SK-N-SH (cell line): ENCODE measurements at regions not wholly inside any gene's neighbourhood (a gene's known extent, or its start where the extent isn't known, plus 50 kb on each side); places are given as distances from the start of the nearest gene placed in this dataset.
A peak's percentile ranks its signal among the peaks of the same experiment; 100 is the strongest.

ENCODE experiments used
- CTCF ChIA-PET: fragments of 300-600, 350-600 bp; formaldehyde crosslinking; extraction: SDS; loops from one replicate; lab custom pipeline; 2021; lab: Yijun Ruan, JAX
- POLR2A ChIA-PET: fragments of 350-600 bp; sonication (Branson Sonifier 250); formaldehyde crosslinking; extraction: SDS; loops from one replicate; lab custom pipeline; 2020; ENCODE audit warnings: antibody characterized with exemption, inconsistent platforms; lab: Yijun Ruan, JAX
- DNase-seq: peaks from one replicate; pipeline ENCODE4 v3.0.0; 2012
- H2AFZ ChIP-seq: fragments of 200-600 bp; sonication (generic); 2 replicates; pipeline ENCODE4 v1.8.1; 2016; ENCODE audit warnings: antibody characterized with exemption, mild to moderate bottlenecking, low read depth
- H3F3A ChIP-seq: fragments of 200-600 bp; sonication (generic); replicated peaks from 2 replicates; pipeline ENCODE3; 2016; ENCODE audit warnings: antibody characterized with exemption, mild to moderate bottlenecking; ENCODE audit not compliant: insufficient read depth
- H3K27ac ChIP-seq, 2 experiments: fragments of 200-500 bp in 1 of 2; fragments of 200-600 bp in 1 of 2; sonication (Bioruptor generic) in 1 of 2; sonication (generic), shearing (Covaris generic) in 1 of 2; 2 replicates each; pipeline versions ENCODE4 v1.5.1 to v1.6.1; 2014 to 2016; ENCODE audit warnings: low read depth in 2 of 2, inconsistent platforms in 1 of 2, low read length in 1 of 2, mild to moderate bottlenecking in 1 of 2, mixed read lengths in 1 of 2
- H3K27me3 ChIP-seq: fragments of 200-600 bp; sonication (generic), shearing (Covaris generic); 2 replicates; pipeline ENCODE4 v1.6.1; 2016; ENCODE audit warnings: mixed run types; ENCODE audit not compliant: insufficient read depth
- H3K36me3 ChIP-seq, 2 experiments: fragments of 200-500 bp in 1 of 2; fragments of 200-600 bp in 1 of 2; sonication (Bioruptor generic) in 1 of 2; sonication (generic) in 1 of 2; replicated peaks in 1 of 2; 2 replicates each; pipeline versions ENCODE3 to v1.5.1; 2014 to 2016; ENCODE audit warnings: low read length in 1 of 2, mild to moderate bottlenecking in 1 of 2; ENCODE audit not compliant: insufficient read depth in 2 of 2, control insufficient read depth in 1 of 2
- H3K4me1 ChIP-seq, 2 experiments: fragments of 200-500 bp in 1 of 2; fragments of 200-600 bp in 1 of 2; sonication (Bioruptor generic) in 1 of 2; sonication (generic), shearing (Covaris generic) in 1 of 2; 2 replicates each; pipeline versions ENCODE4 v1.5.1 to v1.6.1; 2014 to 2016; ENCODE audit warnings: low read depth in 1 of 2, low read length in 1 of 2, mixed run types in 1 of 2; ENCODE audit not compliant: insufficient read depth in 2 of 2, control insufficient read depth in 1 of 2
- H3K4me2 ChIP-seq: fragments of 200-600 bp; sonication (generic), shearing (Covaris generic); 2 replicates; pipeline ENCODE4 v1.6.1; 2017; ENCODE audit warnings: mixed run types
- H3K4me3 ChIP-seq, 2 experiments: fragments of 200-500 bp in 1 of 2; fragments of 200-600 bp in 1 of 2; sonication (Bioruptor generic) in 1 of 2; sonication (generic), shearing (Covaris generic) in 1 of 2; 2 replicates each; pipeline versions ENCODE4 v1.5.1 to v1.8.1; 2014 to 2016; ENCODE audit warnings: low read depth in 2 of 2, inconsistent platforms in 1 of 2, low read length in 1 of 2, mild to moderate bottlenecking in 1 of 2, mixed read lengths in 1 of 2, moderate library complexity in 1 of 2
- H3K79me2 ChIP-seq: fragments of 200-600 bp; sonication (generic); 2 replicates; pipeline ENCODE4 v1.8.1; 2017; ENCODE audit warnings: mild to moderate bottlenecking; ENCODE audit not compliant: insufficient read depth
- H3K9ac ChIP-seq: fragments of 200-600 bp; sonication (generic); 2 replicates; pipeline ENCODE4 v1.6.1; 2017; ENCODE audit warnings: mixed run types
- H3K9me2 ChIP-seq: fragments of 200-600 bp; sonication (generic); 2 replicates; pipeline ENCODE4 v1.6.1; 2017; ENCODE audit warnings: mixed run types
- H3K9me3 ChIP-seq: fragments of 200-600 bp; sonication (generic); 2 replicates; pipeline ENCODE4 v1.6.1; 2017; ENCODE audit warnings: mixed run types, mild to moderate bottlenecking, moderate library complexity
- H4K20me1 ChIP-seq: fragments of 200-600 bp; sonication (generic); 2 replicates; pipeline ENCODE4 v1.6.1; 2017; ENCODE audit warnings: mild to moderate bottlenecking, mixed run types; ENCODE audit not compliant: insufficient read depth
- EP300 ChIP-seq, 2 experiments: IDR thresholded peaks; 2 replicates each; pipeline versions ENCODE4 v1.4.0 to v1.6.1; 2012; ENCODE audit warnings: borderline replicate concordance in 1 of 2, low read depth in 1 of 2, low read length in 1 of 2
- EZH2phosphoT487 ChIP-seq: fragments of 200-600 bp; sonication (generic); IDR thresholded peaks from 2 replicates; pipeline ENCODE4 v1.6.1; 2017; ENCODE audit warnings: low read depth, mixed run types, mild to moderate bottlenecking, antibody characterized with exemption, moderate library complexity, borderline replicate concordance
- GABPA ChIP-seq: IDR thresholded peaks from 2 replicates; pipeline ENCODE4 v1.4.0; 2012; ENCODE audit warnings: low read depth, mild to moderate bottlenecking
- GATA2 ChIP-seq: sonication (generic); formaldehyde crosslinking; IDR thresholded peaks from 2 replicates; pipeline ENCODE4 v1.5.0; 2020; ENCODE audit warnings: mild to moderate bottlenecking, missing genetic modification reagents
- JUND ChIP-seq: IDR thresholded peaks from 2 replicates; pipeline ENCODE4 v1.4.0; 2012
- MXI1 ChIP-seq: IDR thresholded peaks from 2 replicates; pipeline ENCODE4 v1.6.1; 2012; ENCODE audit warnings: mild to moderate bottlenecking, low read depth, low read length, improper control_type of control experiment
- POLR2AphosphoS5 ChIP-seq: IDR thresholded peaks from 2 replicates; pipeline ENCODE4 v1.6.1; 2012; ENCODE audit warnings: low read depth, low read length
- RAD21 ChIP-seq: IDR thresholded peaks from 2 replicates; pipeline ENCODE4 v1.6.1; 2012; ENCODE audit warnings: mild to moderate bottlenecking, low read length
- RCOR1 ChIP-seq: fragments of 150-350 bp; IDR thresholded peaks from 2 replicates; pipeline ENCODE4 v1.6.1; 2017; ENCODE audit warnings: antibody characterized with exemption, low read length
- RFX5 ChIP-seq: IDR thresholded peaks from 2 replicates; pipeline ENCODE4 v1.6.1; 2012; ENCODE audit warnings: mild to moderate bottlenecking, improper control_type of control experiment, low read length
- SIN3A ChIP-seq: IDR thresholded peaks from 2 replicates; pipeline ENCODE4 v1.6.1; 2012; ENCODE audit warnings: low read depth, mild to moderate bottlenecking, low read length, moderate library complexity, borderline replicate concordance
- SMC3 ChIP-seq: IDR thresholded peaks from 2 replicates; pipeline ENCODE4 v1.6.1; 2012; ENCODE audit warnings: low read depth, low read length, improper control_type of control experiment
- TAF1 ChIP-seq: IDR thresholded peaks from 2 replicates; pipeline ENCODE4 v1.6.1; 2012; ENCODE audit warnings: low read depth, mild to moderate bottlenecking, low read length, moderate library complexity, borderline replicate concordance
- TEAD4 ChIP-seq: IDR thresholded peaks from 2 replicates; pipeline ENCODE4 v1.4.0; 2012; ENCODE audit warnings: mild to moderate bottlenecking, borderline replicate concordance; ENCODE audit not compliant: insufficient read depth
- YY1 ChIP-seq: IDR thresholded peaks from 2 replicates; pipeline ENCODE4 v1.4.0; 2012; ENCODE audit warnings: low read depth, mild to moderate bottlenecking
- WGBS: methylation state at CpG from one replicate; pipeline ENCODE4 v1.1.6; 2017; ENCODE audit warnings: low lambda C conversion rate; 5-methylcytosine and 5-hydroxymethylcytosine counted together
- TF ChIP-seq, protein P1 (sequence below): fragments of 150-350 bp; IDR thresholded peaks from 2 replicates; pipeline ENCODE4 v1.6.1; 2016; ENCODE audit warnings: mild to moderate bottlenecking, low read depth, low read length
- TF ChIP-seq, protein P2 (sequence below): IDR thresholded peaks from 2 replicates; pipeline ENCODE4 v1.4.0; 2012; ENCODE audit warnings: low read depth, borderline replicate concordance
- TF ChIP-seq, protein P3 (sequence below): IDR thresholded peaks from 2 replicates; pipeline ENCODE4; 2012
- TF ChIP-seq, protein P4 (sequence below): fragments of 200-600 bp; sonication (generic); IDR thresholded peaks from 2 replicates; pipeline ENCODE4 v1.6.1; 2017; ENCODE audit warnings: antibody characterized with exemption, mild to moderate bottlenecking, moderate library complexity

DNA sequence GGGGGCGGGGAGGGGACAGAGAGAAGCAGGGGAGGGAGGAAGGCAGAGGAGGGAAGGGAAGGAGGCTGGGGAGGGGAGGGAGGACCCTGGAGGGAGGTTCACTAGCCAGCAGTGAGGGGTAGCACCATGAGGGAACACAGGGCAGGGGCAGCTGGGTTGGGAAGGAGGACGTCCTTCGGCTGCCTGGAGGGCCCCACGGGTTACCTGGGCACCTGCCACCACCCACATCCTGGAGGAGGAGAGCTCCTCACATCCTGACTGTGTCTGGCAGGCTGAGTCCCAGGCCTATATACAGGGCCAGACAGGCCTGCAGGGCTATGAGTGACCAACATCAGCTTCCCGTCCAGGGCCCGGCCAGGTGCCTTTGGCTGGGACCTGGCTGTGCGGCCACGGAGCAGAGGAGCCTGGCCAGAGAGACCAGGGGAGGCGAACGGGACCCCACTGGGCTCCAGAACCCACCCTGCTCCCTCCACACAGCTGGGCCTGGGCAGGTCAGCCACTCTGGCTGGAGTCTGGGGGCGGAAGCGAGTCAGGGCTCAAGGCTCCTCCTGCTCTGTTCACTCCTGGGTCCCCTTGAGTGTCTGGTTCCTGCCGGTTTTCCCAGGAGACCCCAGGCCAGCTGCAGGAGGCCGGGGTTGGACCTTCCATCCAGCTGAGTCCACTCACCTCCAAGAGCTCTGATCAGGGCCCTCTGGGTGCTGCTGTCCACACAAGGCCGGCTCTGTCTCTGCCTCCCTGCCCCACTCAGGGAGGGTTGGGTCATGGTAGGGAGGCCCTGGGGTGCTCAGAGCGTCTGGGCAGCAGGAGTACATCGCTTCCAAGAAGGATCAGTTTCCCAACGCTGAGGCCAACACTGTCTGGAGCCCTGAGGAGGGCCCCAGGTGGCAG is 677.7 kb downstream of the BRD1 start:
- POLR2A ChIA-PET, result no interaction called here
- WGBS, result 18% methylated on average over 2 of the region's 18 CpGs
- Histone ChIP-seq H3K4me3 (no peak overlapping the region), H3K9me3 (no peaks in the 10 kb centered on the region), H2AFZ (no peak overlapping the region), H3K36me3 (no peaks in the 10 kb centered on the region), H3K4me1 (peaks cover 0 to 46% of the 10 kb centered on the region in 2 experiments; a peak in 1 of 4 replicates), H3K9me2 (no peaks in the 10 kb centered on the region), H3K27me3 (no peaks in the 10 kb centered on the region), H3K9ac (no peak overlapping the region), H3K4me2 (no peak overlapping the region), H4K20me1 (no peaks in the 10 kb centered on the region), H3K27ac (peak overlapping the region in 1 of 2 experiments; percentile 87; a peak in 2 of 4 replicates), H3F3A (no peaks in the 10 kb centered on the region), H3K79me2 (no peaks in the 10 kb centered on the region)
- no peak for DNase-seq
- TF ChIP-seq GABPA, result no peak
- CTCF ChIA-PET, result interaction anchor here (0.6 to 1.3 kb wide), 5 partner anchors 65 to 168 kb away, joined by 3 to 5 read pairs (median 3); no protein-coding TSS in a partner anchor

DNA sequence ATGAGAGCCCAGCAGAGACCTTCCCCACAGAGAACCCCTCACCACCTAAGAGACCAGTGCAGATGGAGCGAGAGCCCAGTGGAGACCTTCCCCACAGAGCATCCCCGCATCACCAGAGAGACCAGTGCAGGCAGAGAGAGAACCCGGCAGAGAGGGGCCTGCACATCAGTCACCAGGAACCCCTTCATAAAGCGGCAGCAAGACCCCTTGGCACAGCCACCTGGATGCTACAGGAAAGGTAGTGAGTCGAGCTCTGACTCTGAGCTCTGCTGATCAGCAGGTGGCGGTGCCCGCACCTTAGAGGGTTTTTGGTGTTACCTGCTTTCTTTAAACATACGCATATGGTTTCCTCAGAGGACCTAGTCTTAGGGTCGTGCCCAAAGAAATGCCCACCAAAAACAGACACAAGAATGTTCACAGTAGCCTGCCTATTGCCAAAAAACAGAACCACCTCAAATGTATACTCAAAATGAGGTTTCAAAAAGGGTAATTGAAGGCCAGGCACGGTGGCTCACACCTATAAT is 678.7 kb downstream of the BRD1 start:
- H3K9me3 ChIP-seq, result no peaks in the 10 kb centered on the region
- TF ChIP-seq, protein P1, sequence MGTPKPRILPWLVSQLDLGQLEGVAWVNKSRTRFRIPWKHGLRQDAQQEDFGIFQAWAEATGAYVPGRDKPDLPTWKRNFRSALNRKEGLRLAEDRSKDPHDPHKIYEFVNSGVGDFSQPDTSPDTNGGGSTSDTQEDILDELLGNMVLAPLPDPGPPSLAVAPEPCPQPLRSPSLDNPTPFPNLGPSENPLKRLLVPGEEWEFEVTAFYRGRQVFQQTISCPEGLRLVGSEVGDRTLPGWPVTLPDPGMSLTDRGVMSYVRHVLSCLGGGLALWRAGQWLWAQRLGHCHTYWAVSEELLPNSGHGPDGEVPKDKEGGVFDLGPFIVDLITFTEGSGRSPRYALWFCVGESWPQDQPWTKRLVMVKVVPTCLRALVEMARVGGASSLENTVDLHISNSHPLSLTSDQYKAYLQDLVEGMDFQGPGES, result no peak
- TF ChIP-seq, protein P2, sequence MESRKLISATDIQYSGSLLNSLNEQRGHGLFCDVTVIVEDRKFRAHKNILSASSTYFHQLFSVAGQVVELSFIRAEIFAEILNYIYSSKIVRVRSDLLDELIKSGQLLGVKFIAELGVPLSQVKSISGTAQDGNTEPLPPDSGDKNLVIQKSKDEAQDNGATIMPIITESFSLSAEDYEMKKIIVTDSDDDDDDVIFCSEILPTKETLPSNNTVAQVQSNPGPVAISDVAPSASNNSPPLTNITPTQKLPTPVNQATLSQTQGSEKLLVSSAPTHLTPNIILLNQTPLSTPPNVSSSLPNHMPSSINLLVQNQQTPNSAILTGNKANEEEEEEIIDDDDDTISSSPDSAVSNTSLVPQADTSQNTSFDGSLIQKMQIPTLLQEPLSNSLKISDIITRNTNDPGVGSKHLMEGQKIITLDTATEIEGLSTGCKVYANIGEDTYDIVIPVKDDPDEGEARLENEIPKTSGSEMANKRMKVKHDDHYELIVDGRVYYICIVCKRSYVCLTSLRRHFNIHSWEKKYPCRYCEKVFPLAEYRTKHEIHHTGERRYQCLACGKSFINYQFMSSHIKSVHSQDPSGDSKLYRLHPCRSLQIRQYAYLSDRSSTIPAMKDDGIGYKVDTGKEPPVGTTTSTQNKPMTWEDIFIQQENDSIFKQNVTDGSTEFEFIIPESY, result no peak
- TF ChIP-seq RAD21, result no peak
- no peak for TF ChIP-seq MXI1
- TF ChIP-seq, protein P3, sequence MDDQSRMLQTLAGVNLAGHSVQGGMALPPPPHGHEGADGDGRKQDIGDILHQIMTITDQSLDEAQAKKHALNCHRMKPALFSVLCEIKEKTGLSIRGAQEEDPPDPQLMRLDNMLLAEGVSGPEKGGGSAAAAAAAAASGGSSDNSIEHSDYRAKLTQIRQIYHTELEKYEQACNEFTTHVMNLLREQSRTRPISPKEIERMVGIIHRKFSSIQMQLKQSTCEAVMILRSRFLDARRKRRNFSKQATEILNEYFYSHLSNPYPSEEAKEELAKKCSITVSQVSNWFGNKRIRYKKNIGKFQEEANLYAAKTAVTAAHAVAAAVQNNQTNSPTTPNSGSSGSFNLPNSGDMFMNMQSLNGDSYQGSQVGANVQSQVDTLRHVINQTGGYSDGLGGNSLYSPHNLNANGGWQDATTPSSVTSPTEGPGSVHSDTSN, result no peak
- no peak for TF ChIP-seq RFX5
- no peak for TF ChIP-seq RCOR1
- TF ChIP-seq YY1, result no peak
- TF ChIP-seq TAF1, result no peak
- no peak for TF ChIP-seq EZH2phosphoT487
- no peak for TF ChIP-seq SMC3
- TF ChIP-seq SIN3A, result no peak
- TF ChIP-seq POLR2AphosphoS5, result no peak
- TF ChIP-seq EP300 (IDR thresholded peaks at IDR 0.05; ENCODE audit: borderline replicate concordance in 1 of 2, low read depth in 1 of 2, low read length in 1 of 2), result no peak
- no peak for TF ChIP-seq GATA2 (CRISPR knock-in tag)
- no peak for TF ChIP-seq TEAD4
- no peak for TF ChIP-seq JUND
- TF ChIP-seq, protein P4, sequence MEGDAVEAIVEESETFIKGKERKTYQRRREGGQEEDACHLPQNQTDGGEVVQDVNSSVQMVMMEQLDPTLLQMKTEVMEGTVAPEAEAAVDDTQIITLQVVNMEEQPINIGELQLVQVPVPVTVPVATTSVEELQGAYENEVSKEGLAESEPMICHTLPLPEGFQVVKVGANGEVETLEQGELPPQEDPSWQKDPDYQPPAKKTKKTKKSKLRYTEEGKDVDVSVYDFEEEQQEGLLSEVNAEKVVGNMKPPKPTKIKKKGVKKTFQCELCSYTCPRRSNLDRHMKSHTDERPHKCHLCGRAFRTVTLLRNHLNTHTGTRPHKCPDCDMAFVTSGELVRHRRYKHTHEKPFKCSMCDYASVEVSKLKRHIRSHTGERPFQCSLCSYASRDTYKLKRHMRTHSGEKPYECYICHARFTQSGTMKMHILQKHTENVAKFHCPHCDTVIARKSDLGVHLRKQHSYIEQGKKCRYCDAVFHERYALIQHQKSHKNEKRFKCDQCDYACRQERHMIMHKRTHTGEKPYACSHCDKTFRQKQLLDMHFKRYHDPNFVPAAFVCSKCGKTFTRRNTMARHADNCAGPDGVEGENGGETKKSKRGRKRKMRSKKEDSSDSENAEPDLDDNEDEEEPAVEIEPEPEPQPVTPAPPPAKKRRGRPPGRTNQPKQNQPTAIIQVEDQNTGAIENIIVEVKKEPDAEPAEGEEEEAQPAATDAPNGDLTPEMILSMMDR, result no peak

More for the DNA sequence above, 678.7 kb downstream of the BRD1 start:
- Histone ChIP-seq H3K27ac (no peak overlapping the region; a peak in 1 of 4 replicates), H2AFZ (no peak overlapping the region), H3K36me3 (no peaks in the 10 kb centered on the region), H3K9me2 (no peaks in the 10 kb centered on the region), H3K27me3 (no peaks in the 10 kb centered on the region), H3K4me2 (no peak overlapping the region), H3K79me2 (no peaks in the 10 kb centered on the region), H3K4me1 (peaks cover 0 to 46% of the 10 kb centered on the region in 2 experiments; a peak in 1 of 4 replicates), H3K4me3 (no peak overlapping the region; a peak in 1 of 4 replicates), H4K20me1 (no peaks in the 10 kb centered on the region), H3K9ac (no peak overlapping the region), H3F3A (no peaks in the 10 kb centered on the region)
- DNase-seq, result no peak
- POLR2A ChIA-PET, result no interaction called here
- 14% methylated on average over 7 of the region's 10 CpGs for WGBS
- CTCF ChIA-PET, result interaction anchor here (1.3 kb wide), 1 partner anchor 102 kb away, joined by 5 read pairs; no protein-coding TSS in a partner anchor
